Tibial nerve (tissue), 4 donors: ENCODE measurements at regions not wholly inside any gene's neighbourhood (a gene's known extent, or its start where the extent isn't known, plus 50 kb on each side); places are given as distances from the start of the nearest gene placed in this dataset.

Experiments used
- DNase-seq, 2 donors: peaks; one replicate each; pipeline ENCODE4 v3.0.0-alpha.2; 2019; ENCODE audit warnings: low spot score in 2 of 2
- H3K27ac ChIP-seq, 4 donors: fragments of 200-600 bp; sonication (generic) in 3 of 4; one replicate each; pipeline ENCODE4 v1.5.1; 2017 to 2019; ENCODE audit warnings: mild to moderate bottlenecking in 1 of 4
- H3K27me3 ChIP-seq, 2 donors: fragments of 200-600 bp; sonication (generic) in 1 of 2; one replicate each; pipeline versions ENCODE4 v1.5.1 to v1.6.0; 2017 to 2019
- H3K36me3 ChIP-seq, 3 donors: fragments of 200-600 bp; sonication (generic); one replicate each; pipeline ENCODE4 v1.5.1; 2018 to 2019
- H3K4me1 ChIP-seq, 4 donors: fragments of 200-600 bp; sonication (generic) in 3 of 4; one replicate each; pipeline ENCODE4 v1.5.1; 2017 to 2019
- H3K4me3 ChIP-seq, 4 donors: fragments of 200-600 bp; sonication (generic) in 3 of 4; one replicate each; pipeline ENCODE4 v1.5.1; 2017 to 2019; ENCODE audit warnings: mild to moderate bottlenecking in 1 of 4, moderate library complexity in 1 of 4
- H3K9me3 ChIP-seq, 4 donors: fragments of 200-600 bp; sonication (generic) in 3 of 4; one replicate each; pipeline ENCODE4 v1.5.1; 2017 to 2019
- CTCF ChIP-seq, 5 experiments: fragments of 200-600 bp in 3 of 5; fragments of 450-650 bp in 2 of 5; sonication (generic) in 3 of 5; IDR thresholded peaks; one replicate each; pipeline ENCODE4 v1.5.1; 2016 to 2019; ENCODE audit warnings: antibody characterized with exemption in 5 of 5, mild to moderate bottlenecking in 3 of 5, moderate library complexity in 2 of 5
- EP300 ChIP-seq, 2 donors: sonication (generic); formaldehyde crosslinking; IDR thresholded peaks; one replicate each; pipeline ENCODE4 v1.6.1; 2017; ENCODE audit warnings: antibody characterized with exemption in 2 of 2, mild to moderate bottlenecking in 1 of 2
- POLR2A ChIP-seq, 2 donors: fragments of 450-650 bp; IDR thresholded peaks; one replicate each; pipeline ENCODE4 v1.6.1; 2017; ENCODE audit warnings: antibody characterized with exemption in 2 of 2, mild to moderate bottlenecking in 2 of 2, moderate library complexity in 2 of 2
- WGBS, 2 donors: methylation state at CpG; one replicate each; pipeline ENCODE4 v1.1.5; 2018; 5-methylcytosine and 5-hydroxymethylcytosine counted together

DNA sequence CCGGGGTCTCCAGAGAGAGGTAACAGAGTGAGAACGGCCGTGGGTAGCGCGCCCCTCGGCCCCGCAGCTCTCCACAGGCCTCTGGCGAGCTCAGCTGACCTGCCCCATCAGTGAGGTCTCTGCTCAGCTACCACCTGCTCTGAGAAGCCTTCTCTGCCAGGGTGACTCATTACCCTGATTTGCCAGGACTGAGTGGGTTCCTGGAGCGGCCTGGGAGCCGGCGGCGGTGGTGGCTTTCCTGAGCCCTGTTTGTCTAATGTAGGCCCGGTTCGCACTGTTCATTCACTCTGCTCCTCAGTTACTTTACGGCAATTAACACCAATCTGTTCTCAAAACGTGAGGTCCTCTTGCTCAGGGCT is 351.0 kb upstream of the B3GAT1 start:
- WGBS, 2 donors, result 84 to 86% methylated on average over 16 of the region's 16 CpGs
- Histone ChIP-seq H3K27me3 (no peaks in the 10 kb centered on the region), H3K9me3 (peaks cover 0 to 13% (median 0%) of the 10 kb centered on the region in 4 donors), H3K27ac (no peak overlapping the region), H3K4me1 (no peaks in the 10 kb centered on the region), H3K4me3 (peak overlapping the region in 1 of 4 donors; percentile 36), H3K36me3 (no peaks in the 10 kb centered on the region)
- DNase-seq, result no peak
- TF ChIP-seq EP300 (IDR thresholded peaks at IDR 0.05) (no peak), CTCF (IDR thresholded peaks at IDR 0.05) (no peak), POLR2A (IDR thresholded peaks at IDR 0.05) (no peak)

- peaks cover 0 to 8% (median 0%) of the 10 kb centered on the region in 4 donors for H3K9me3 ChIP-seq
- H3K27me3 ChIP-seq, result no peaks in the 10 kb centered on the region
- TF ChIP-seq CTCF (IDR thresholded peaks at IDR 0.05) (no peak), EP300 (IDR thresholded peaks at IDR 0.05) (no peak), POLR2A (IDR thresholded peaks at IDR 0.05) (no peak)
- H3K4me1 ChIP-seq, result no peaks in the 10 kb centered on the region
- no peak overlapping the region for H3K27ac ChIP-seq
- WGBS, 2 donors, result 83 to 91% methylated on average over 52 of the region's 59 CpGs
- no peak for DNase-seq
- H3K36me3 ChIP-seq, result no peaks in the 10 kb centered on the region
- peak overlapping the region in 1 of 4 donors; percentile 36 for H3K4me3 ChIP-seq
Observed at GRCh38 chr11:134762248-134763029, 350.4 kb upstream of the B3GAT1 start.

DNA sequence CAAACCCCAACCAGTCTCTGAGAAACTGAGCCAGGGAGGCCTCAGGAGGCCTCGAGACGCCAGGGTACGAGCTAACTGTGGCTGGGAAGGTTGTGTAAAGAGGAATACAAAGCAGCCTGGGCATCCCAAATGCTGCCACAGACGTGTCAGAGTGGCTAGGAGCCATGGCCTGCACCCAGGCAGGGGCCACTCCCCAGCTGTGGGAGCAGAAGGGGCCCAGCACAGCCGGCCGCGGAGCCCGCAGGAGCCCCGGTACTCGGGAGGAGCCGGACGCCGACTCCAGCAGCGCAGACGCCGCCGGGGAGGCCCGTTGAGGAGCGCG is 349.8 kb upstream of the B3GAT1 start:
- WGBS, 2 donors, result 77 to 91% methylated on average over 20 of the region's 20 CpGs
- Histone ChIP-seq H3K9me3 (peaks cover 0 to 3% (median 0%) of the 10 kb centered on the region in 4 donors), H3K4me3 (peak overlapping the region in 1 of 4 donors; percentile 36), H3K27ac (no peak overlapping the region), H3K4me1 (no peaks in the 10 kb centered on the region), H3K36me3 (no peaks in the 10 kb centered on the region), H3K27me3 (no peaks in the 10 kb centered on the region)
- no peak for DNase-seq
- TF ChIP-seq EP300 (IDR thresholded peaks at IDR 0.05) (no peak), CTCF (IDR thresholded peaks at IDR 0.05) (no peak), POLR2A (IDR thresholded peaks at IDR 0.05) (no peak)

DNA sequence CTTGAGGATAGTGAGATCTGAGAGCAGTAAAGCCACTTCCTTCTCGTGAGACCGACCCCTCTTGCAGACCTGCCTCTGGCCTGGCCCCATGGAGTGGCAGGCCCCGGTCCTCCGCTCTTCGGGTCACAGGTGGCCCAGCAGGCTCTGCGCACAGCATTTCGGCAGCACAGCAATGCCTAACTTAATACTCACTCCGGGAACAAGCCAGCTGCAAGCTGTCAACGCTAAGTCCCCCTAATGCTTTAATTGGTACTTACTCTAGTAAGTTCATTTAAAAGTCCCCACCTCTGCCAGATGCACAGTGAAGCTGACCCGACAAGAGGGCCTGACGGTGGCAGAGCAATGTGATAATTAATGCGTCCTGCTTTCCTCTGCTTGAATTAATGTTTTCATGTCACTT is 349.3 kb upstream of the B3GAT1 start:
- Histone ChIP-seq H3K36me3 (no peaks in the 10 kb centered on the region), H3K4me3 (no peak overlapping the region), H3K27ac (no peak overlapping the region), H3K4me1 (no peaks in the 10 kb centered on the region), H3K27me3 (no peaks in the 10 kb centered on the region), H3K9me3 (peaks cover 0 to 3% (median 0%) of the 10 kb centered on the region in 4 donors)
- TF ChIP-seq CTCF (IDR thresholded peaks at IDR 0.05), result no peak
- TF ChIP-seq EP300 (IDR thresholded peaks at IDR 0.05), result no peak
- TF ChIP-seq POLR2A (IDR thresholded peaks at IDR 0.05), result no peak
- WGBS, 2 donors, result 70 to 73% methylated on average over 12 of the region's 12 CpGs
- no peak for DNase-seq

- Histone ChIP-seq H3K36me3 (no peaks in the 10 kb centered on the region), H3K27me3 (no peaks in the 10 kb centered on the region), H3K9me3 (peaks cover 0 to 3% (median 0%) of the 10 kb centered on the region in 4 donors), H3K4me3 (no peak overlapping the region), H3K27ac (no peak overlapping the region), H3K4me1 (no peaks in the 10 kb centered on the region)
- DNase-seq, result no peak
- 79 to 96% methylated on average over 2 to 3 of the region's 3 CpGs for WGBS, 2 donors
- TF ChIP-seq EP300 (IDR thresholded peaks at IDR 0.05) (no peak), CTCF (IDR thresholded peaks at IDR 0.05) (no peak), POLR2A (IDR thresholded peaks at IDR 0.05) (no peak)
Observed at GRCh38 chr11:134760957-134761356, 348.9 kb upstream of the B3GAT1 start.
